Lower leg skin (tissue), 4 donors: ENCODE measurements at regions not wholly inside any gene's neighbourhood (a gene's known extent, or its start where the extent isn't known, plus 50 kb on each side); places are given as distances from the start of the nearest gene placed in this dataset.

ENCODE experiments used
- DNase-seq, 2 donors: peaks; one replicate each; pipeline ENCODE4 v3.0.0-alpha.2; 2019; ENCODE audit warnings: low spot score in 2 of 2
- H3K4me3 ChIP-seq: fragments of 200-600 bp; sonication (generic); 2 replicates; pipeline ENCODE4 v1.5.1; 2017; ENCODE audit warnings: mild to moderate bottlenecking, low read depth; ENCODE audit not compliant: poor library complexity, severe bottlenecking
- CTCF ChIP-seq, 3 donors: fragments of 450-650 bp; IDR thresholded peaks; one replicate each; pipeline ENCODE4 v1.5.1; 2016; ENCODE audit warnings: antibody characterized with exemption in 3 of 3, mild to moderate bottlenecking in 3 of 3, moderate library complexity in 2 of 3
- POLR2A ChIP-seq, 2 donors: fragments of 450-650 bp; IDR thresholded peaks; one replicate each; pipeline ENCODE4 v1.6.1; 2016 to 2017; ENCODE audit warnings: antibody characterized with exemption in 2 of 2, mild to moderate bottlenecking in 1 of 2, moderate library complexity in 1 of 2
- WGBS, 2 donors: methylation state at CpG; one replicate each; pipeline ENCODE4 v1.1.5; 2018; 5-methylcytosine and 5-hydroxymethylcytosine counted together
- intact Hi-C: fragments of 100-400 bp; cut with DNase I; formaldehyde crosslinking; loops from one replicate; pipeline ENCODE4 v1.15.0; 2023; ENCODE audit warnings: low total_unique reads

- intact Hi-C loops: no loop called here
- no peak overlapping the region for H3K4me3 ChIP-seq
- DNase-seq: no peak
- TF ChIP-seq POLR2A (IDR thresholded peaks at IDR 0.05): no peak
- no peak for TF ChIP-seq CTCF (IDR thresholded peaks at IDR 0.05)
Measured at GRCh38 chr13:89790696-89791095, 1556.8 kb upstream of the MIR17HG start.

- WGBS, 2 donors: 82 to 87% methylated on average over 2 of the region's 2 CpGs
- H3K4me3 ChIP-seq: no peak overlapping the region
- intact Hi-C loops: no loop called here
- no peak for TF ChIP-seq CTCF (IDR thresholded peaks at IDR 0.05)
- no peak for TF ChIP-seq POLR2A (IDR thresholded peaks at IDR 0.05)
- no peak for DNase-seq
Measured at GRCh38 chr13:89791971-89792630, 1555.4 kb upstream of the MIR17HG start.

GRCh38 chr13:89796196-89796595 lies 1551.3 kb upstream of the MIR17HG start:
- no peak overlapping the region for H3K4me3 ChIP-seq
- no peak for DNase-seq
- intact Hi-C loops: no loop called here
- TF ChIP-seq POLR2A (IDR thresholded peaks at IDR 0.05): no peak
- no peak for TF ChIP-seq CTCF (IDR thresholded peaks at IDR 0.05)
- 89 to 91% methylated on average over 4 of the region's 4 CpGs for WGBS, 2 donors

- no peak for DNase-seq
- no peak for TF ChIP-seq POLR2A (IDR thresholded peaks at IDR 0.05)
- no peak for TF ChIP-seq CTCF (IDR thresholded peaks at IDR 0.05)
- intact Hi-C loops: no loop called here
- H3K4me3 ChIP-seq: no peak overlapping the region
Measured at GRCh38 chr13:89803839-89804238, 1543.6 kb upstream of the MIR17HG start.

- WGBS, 2 donors: 69 to 78% methylated on average over 4 of the region's 4 CpGs
- DNase-seq: no peak
- TF ChIP-seq CTCF (IDR thresholded peaks at IDR 0.05) (no peak), POLR2A (IDR thresholded peaks at IDR 0.05) (no peak)
- no peak overlapping the region for H3K4me3 ChIP-seq
- intact Hi-C loops: no loop called here
Measured at GRCh38 chr13:89806594-89806993, 1540.9 kb upstream of the MIR17HG start.

- no peak overlapping the region for H3K4me3 ChIP-seq
- TF ChIP-seq POLR2A (IDR thresholded peaks at IDR 0.05): no peak
- TF ChIP-seq CTCF (IDR thresholded peaks at IDR 0.05): no peak
- DNase-seq: no peak
- intact Hi-C loops: no loop called here
- WGBS, 2 donors: 74 to 75% methylated on average over 2 of the region's 2 CpGs
Measured at GRCh38 chr13:89812856-89813255, 1534.6 kb upstream of the MIR17HG start.
